SK-N-SH (cell line): ENCODE measurements at regions not wholly inside any gene's neighbourhood (a gene's known extent, or its start where the extent isn't known, plus 50 kb on each side); places are given as distances from the start of the nearest gene placed in this dataset.

Experiments
- CTCF ChIA-PET: fragments of 300-600, 350-600 bp; formaldehyde crosslinking; extraction: SDS; loops from one replicate; lab custom pipeline; 2021; lab: Yijun Ruan, JAX
- POLR2A ChIA-PET: fragments of 350-600 bp; sonication (Branson Sonifier 250); formaldehyde crosslinking; extraction: SDS; loops from one replicate; lab custom pipeline; 2020; ENCODE audit warnings: antibody characterized with exemption, inconsistent platforms; lab: Yijun Ruan, JAX
- DNase-seq: peaks from one replicate; pipeline ENCODE4 v3.0.0; 2012
- H2AFZ ChIP-seq: fragments of 200-600 bp; sonication (generic); 2 replicates; pipeline ENCODE4 v1.8.1; 2016; ENCODE audit warnings: antibody characterized with exemption, mild to moderate bottlenecking, low read depth
- H3F3A ChIP-seq: fragments of 200-600 bp; sonication (generic); replicated peaks from 2 replicates; pipeline ENCODE3; 2016; ENCODE audit warnings: antibody characterized with exemption, mild to moderate bottlenecking; ENCODE audit not compliant: insufficient read depth
- H3K27ac ChIP-seq, 2 experiments: fragments of 200-500 bp in 1 of 2; fragments of 200-600 bp in 1 of 2; sonication (Bioruptor generic) in 1 of 2; sonication (generic), shearing (Covaris generic) in 1 of 2; 2 replicates each; pipeline versions ENCODE4 v1.5.1 to v1.6.1; 2014 to 2016; ENCODE audit warnings: low read depth in 2 of 2, inconsistent platforms in 1 of 2, low read length in 1 of 2, mild to moderate bottlenecking in 1 of 2, mixed read lengths in 1 of 2
- H3K27me3 ChIP-seq: fragments of 200-600 bp; sonication (generic), shearing (Covaris generic); 2 replicates; pipeline ENCODE4 v1.6.1; 2016; ENCODE audit warnings: mixed run types; ENCODE audit not compliant: insufficient read depth
- H3K36me3 ChIP-seq, 2 experiments: fragments of 200-500 bp in 1 of 2; fragments of 200-600 bp in 1 of 2; sonication (Bioruptor generic) in 1 of 2; sonication (generic) in 1 of 2; replicated peaks in 1 of 2; 2 replicates each; pipeline versions ENCODE3 to v1.5.1; 2014 to 2016; ENCODE audit warnings: low read length in 1 of 2, mild to moderate bottlenecking in 1 of 2; ENCODE audit not compliant: insufficient read depth in 2 of 2, control insufficient read depth in 1 of 2
- H3K4me1 ChIP-seq, 2 experiments: fragments of 200-500 bp in 1 of 2; fragments of 200-600 bp in 1 of 2; sonication (Bioruptor generic) in 1 of 2; sonication (generic), shearing (Covaris generic) in 1 of 2; 2 replicates each; pipeline versions ENCODE4 v1.5.1 to v1.6.1; 2014 to 2016; ENCODE audit warnings: low read depth in 1 of 2, low read length in 1 of 2, mixed run types in 1 of 2; ENCODE audit not compliant: insufficient read depth in 2 of 2, control insufficient read depth in 1 of 2
- H3K4me2 ChIP-seq: fragments of 200-600 bp; sonication (generic), shearing (Covaris generic); 2 replicates; pipeline ENCODE4 v1.6.1; 2017; ENCODE audit warnings: mixed run types
- H3K4me3 ChIP-seq, 2 experiments: fragments of 200-500 bp in 1 of 2; fragments of 200-600 bp in 1 of 2; sonication (Bioruptor generic) in 1 of 2; sonication (generic), shearing (Covaris generic) in 1 of 2; 2 replicates each; pipeline versions ENCODE4 v1.5.1 to v1.8.1; 2014 to 2016; ENCODE audit warnings: low read depth in 2 of 2, inconsistent platforms in 1 of 2, low read length in 1 of 2, mild to moderate bottlenecking in 1 of 2, mixed read lengths in 1 of 2, moderate library complexity in 1 of 2
- H3K79me2 ChIP-seq: fragments of 200-600 bp; sonication (generic); 2 replicates; pipeline ENCODE4 v1.8.1; 2017; ENCODE audit warnings: mild to moderate bottlenecking; ENCODE audit not compliant: insufficient read depth
- H3K9ac ChIP-seq: fragments of 200-600 bp; sonication (generic); 2 replicates; pipeline ENCODE4 v1.6.1; 2017; ENCODE audit warnings: mixed run types
- H3K9me2 ChIP-seq: fragments of 200-600 bp; sonication (generic); 2 replicates; pipeline ENCODE4 v1.6.1; 2017; ENCODE audit warnings: mixed run types
- H3K9me3 ChIP-seq: fragments of 200-600 bp; sonication (generic); 2 replicates; pipeline ENCODE4 v1.6.1; 2017; ENCODE audit warnings: mixed run types, mild to moderate bottlenecking, moderate library complexity
- H4K20me1 ChIP-seq: fragments of 200-600 bp; sonication (generic); 2 replicates; pipeline ENCODE4 v1.6.1; 2017; ENCODE audit warnings: mild to moderate bottlenecking, mixed run types; ENCODE audit not compliant: insufficient read depth
- CHD2 ChIP-seq: fragments of 150-350 bp; IDR thresholded peaks from 2 replicates; pipeline ENCODE4 v1.6.1; 2018; ENCODE audit warnings: low read length; ENCODE audit not compliant: partially characterized antibody
- EZH2phosphoT487 ChIP-seq: fragments of 200-600 bp; sonication (generic); IDR thresholded peaks from 2 replicates; pipeline ENCODE4 v1.6.1; 2017; ENCODE audit warnings: low read depth, mixed run types, mild to moderate bottlenecking, antibody characterized with exemption, moderate library complexity, borderline replicate concordance
- FOSL2 ChIP-seq: IDR thresholded peaks from 2 replicates; pipeline ENCODE4 v1.4.0; 2012; ENCODE audit warnings: low read depth, mild to moderate bottlenecking, moderate library complexity, borderline replicate concordance
- GABPA ChIP-seq: IDR thresholded peaks from 2 replicates; pipeline ENCODE4 v1.4.0; 2012; ENCODE audit warnings: low read depth, mild to moderate bottlenecking
- GATA2 ChIP-seq: sonication (generic); formaldehyde crosslinking; IDR thresholded peaks from 2 replicates; pipeline ENCODE4 v1.5.0; 2020; ENCODE audit warnings: mild to moderate bottlenecking, missing genetic modification reagents
- MAX ChIP-seq: IDR thresholded peaks from 2 replicates; pipeline ENCODE4 v1.4.0; 2012; ENCODE audit warnings: low read depth
- MEF2A ChIP-seq: IDR thresholded peaks from 2 replicates; pipeline ENCODE4 v1.4.0; 2012; ENCODE audit warnings: low read depth, borderline replicate concordance
- NRF1 ChIP-seq: IDR thresholded peaks from 2 replicates; pipeline ENCODE4 v1.6.1; 2012; ENCODE audit warnings: low read depth, mild to moderate bottlenecking, low read length
- POLR2AphosphoS5 ChIP-seq: IDR thresholded peaks from 2 replicates; pipeline ENCODE4 v1.6.1; 2012; ENCODE audit warnings: low read depth, low read length
- RCOR1 ChIP-seq: fragments of 150-350 bp; IDR thresholded peaks from 2 replicates; pipeline ENCODE4 v1.6.1; 2017; ENCODE audit warnings: antibody characterized with exemption, low read length
- RFX5 ChIP-seq: IDR thresholded peaks from 2 replicates; pipeline ENCODE4 v1.6.1; 2012; ENCODE audit warnings: mild to moderate bottlenecking, improper control_type of control experiment, low read length
- SMC3 ChIP-seq: IDR thresholded peaks from 2 replicates; pipeline ENCODE4 v1.6.1; 2012; ENCODE audit warnings: low read depth, low read length, improper control_type of control experiment
- TAF1 ChIP-seq: IDR thresholded peaks from 2 replicates; pipeline ENCODE4 v1.6.1; 2012; ENCODE audit warnings: low read depth, mild to moderate bottlenecking, low read length, moderate library complexity, borderline replicate concordance
- WGBS: methylation state at CpG from one replicate; pipeline ENCODE4 v1.1.6; 2017; ENCODE audit warnings: low lambda C conversion rate; 5-methylcytosine and 5-hydroxymethylcytosine counted together
- TF ChIP-seq, protein P1 (sequence below): fragments of 150-350 bp; IDR thresholded peaks from 2 replicates; pipeline ENCODE4 v1.6.1; 2017; ENCODE audit warnings: antibody characterized with exemption, low read length, low read depth, borderline replicate concordance
- TF ChIP-seq, protein P2 (sequence below): fragments of 200-600 bp; sonication (generic); IDR thresholded peaks from 2 replicates; pipeline ENCODE4 v1.6.1; 2017; ENCODE audit warnings: antibody characterized with exemption, mild to moderate bottlenecking, moderate library complexity
- TF ChIP-seq, protein P3 (sequence below): IDR thresholded peaks from 2 replicates; pipeline ENCODE4 v1.6.1; 2012; ENCODE audit warnings: mild to moderate bottlenecking, low read depth, low read length, moderate library complexity

DNA sequence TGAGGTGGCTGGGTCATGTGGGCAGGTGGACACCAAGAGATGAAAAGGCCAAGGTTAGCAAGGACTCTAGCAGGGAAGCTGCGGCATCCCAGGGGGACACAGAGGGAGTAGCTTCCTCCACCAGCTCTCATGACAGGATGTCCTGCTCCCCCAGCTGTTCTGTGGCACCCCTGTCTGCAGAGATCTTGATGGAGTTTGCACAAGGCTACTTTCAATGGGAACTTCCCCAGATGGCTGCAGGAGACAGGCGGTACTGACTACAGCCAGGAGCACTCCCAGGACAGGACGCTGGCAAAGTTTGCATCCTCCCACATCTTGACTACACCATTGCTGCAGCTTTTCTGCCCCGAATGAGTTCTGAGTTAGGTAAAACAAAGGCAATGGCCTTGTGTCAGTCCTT lies 312.8 kb downstream of the TLE4 start:
- H3F3A ChIP-seq, result no peaks in the 10 kb centered on the region
- no peaks in the 10 kb centered on the region for H3K27me3 ChIP-seq
- H2AFZ ChIP-seq, result no peak overlapping the region
- H3K4me1 ChIP-seq, result no peaks in the 10 kb centered on the region
- H3K27ac ChIP-seq, result no peak overlapping the region
- H3K9ac ChIP-seq, result no peak overlapping the region
- H3K36me3 ChIP-seq, result no peaks in the 10 kb centered on the region
- H3K4me2 ChIP-seq, result no peak overlapping the region
- DNase-seq, result no peak
- H4K20me1 ChIP-seq, result no peaks in the 10 kb centered on the region
- WGBS, result 47% methylated on average over 2 of the region's 4 CpGs
- H3K9me2 ChIP-seq, result no peaks in the 10 kb centered on the region
- CTCF ChIA-PET, result no interaction called here
- H3K4me3 ChIP-seq, result no peak overlapping the region
- no peak for TF ChIP-seq SMC3
- no peak for TF ChIP-seq MEF2A
- TF ChIP-seq EZH2phosphoT487, result no peak
- TF ChIP-seq POLR2AphosphoS5, result no peak
- TF ChIP-seq GABPA, result no peak
- TF ChIP-seq, protein P1, sequence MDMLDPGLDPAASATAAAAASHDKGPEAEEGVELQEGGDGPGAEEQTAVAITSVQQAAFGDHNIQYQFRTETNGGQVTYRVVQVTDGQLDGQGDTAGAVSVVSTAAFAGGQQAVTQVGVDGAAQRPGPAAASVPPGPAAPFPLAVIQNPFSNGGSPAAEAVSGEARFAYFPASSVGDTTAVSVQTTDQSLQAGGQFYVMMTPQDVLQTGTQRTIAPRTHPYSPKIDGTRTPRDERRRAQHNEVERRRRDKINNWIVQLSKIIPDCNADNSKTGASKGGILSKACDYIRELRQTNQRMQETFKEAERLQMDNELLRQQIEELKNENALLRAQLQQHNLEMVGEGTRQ, result no peak
- TF ChIP-seq, all 33 proteins: peak for 0
- POLR2A ChIA-PET, result no interaction called here
- no peaks in the 10 kb centered on the region for H3K79me2 ChIP-seq
- no peaks in the 10 kb centered on the region for H3K9me3 ChIP-seq

DNA sequence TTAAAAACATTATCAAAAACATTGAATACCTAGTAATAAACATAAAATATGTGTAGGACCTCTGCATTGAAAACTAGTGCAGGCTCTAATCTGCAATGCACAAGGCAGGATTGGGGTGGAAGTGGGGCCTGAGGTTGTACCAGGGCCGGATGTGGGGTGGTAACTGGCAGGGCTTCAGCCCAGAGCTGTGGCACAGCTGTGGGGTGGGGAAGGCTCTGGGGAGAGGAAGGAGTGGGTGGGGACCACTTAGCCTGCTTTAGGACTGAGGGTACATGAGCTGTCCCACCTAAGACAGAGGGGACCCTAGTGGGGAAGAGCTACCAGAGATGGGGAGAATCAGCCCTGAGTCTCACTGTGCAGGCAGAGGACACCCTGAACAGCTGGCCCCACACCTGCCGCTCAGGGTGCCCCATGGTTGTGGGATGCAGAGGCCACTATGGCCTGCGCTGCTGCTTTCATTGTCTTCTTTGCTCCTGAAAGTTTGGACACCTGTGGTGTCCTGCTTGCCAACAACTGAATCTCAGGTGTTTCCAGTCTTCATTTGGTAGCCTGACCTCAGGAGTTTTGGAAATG lies 311.4 kb downstream of the TLE4 start:
- ChIA-PET POLR2A (no interaction called here), CTCF (interaction anchor here (0.9 kb wide), 1 partner anchor 125 kb away, joined by 4 read pairs; no protein-coding TSS in a partner anchor)
- Histone ChIP-seq H3K9me2 (no peaks in the 10 kb centered on the region), H3K9ac (no peak overlapping the region), H3K79me2 (no peaks in the 10 kb centered on the region), H3K4me1 (no peaks in the 10 kb centered on the region), H3K27me3 (no peaks in the 10 kb centered on the region), H2AFZ (no peak overlapping the region), H3K4me2 (no peak overlapping the region), H3K4me3 (no peak overlapping the region), H3F3A (no peaks in the 10 kb centered on the region), H3K9me3 (no peaks in the 10 kb centered on the region), H3K27ac (no peak overlapping the region), H3K36me3 (no peaks in the 10 kb centered on the region), H4K20me1 (no peaks in the 10 kb centered on the region)
- DNase-seq, result no peak
- no peak for TF ChIP-seq RFX5
- TF ChIP-seq, protein P2, sequence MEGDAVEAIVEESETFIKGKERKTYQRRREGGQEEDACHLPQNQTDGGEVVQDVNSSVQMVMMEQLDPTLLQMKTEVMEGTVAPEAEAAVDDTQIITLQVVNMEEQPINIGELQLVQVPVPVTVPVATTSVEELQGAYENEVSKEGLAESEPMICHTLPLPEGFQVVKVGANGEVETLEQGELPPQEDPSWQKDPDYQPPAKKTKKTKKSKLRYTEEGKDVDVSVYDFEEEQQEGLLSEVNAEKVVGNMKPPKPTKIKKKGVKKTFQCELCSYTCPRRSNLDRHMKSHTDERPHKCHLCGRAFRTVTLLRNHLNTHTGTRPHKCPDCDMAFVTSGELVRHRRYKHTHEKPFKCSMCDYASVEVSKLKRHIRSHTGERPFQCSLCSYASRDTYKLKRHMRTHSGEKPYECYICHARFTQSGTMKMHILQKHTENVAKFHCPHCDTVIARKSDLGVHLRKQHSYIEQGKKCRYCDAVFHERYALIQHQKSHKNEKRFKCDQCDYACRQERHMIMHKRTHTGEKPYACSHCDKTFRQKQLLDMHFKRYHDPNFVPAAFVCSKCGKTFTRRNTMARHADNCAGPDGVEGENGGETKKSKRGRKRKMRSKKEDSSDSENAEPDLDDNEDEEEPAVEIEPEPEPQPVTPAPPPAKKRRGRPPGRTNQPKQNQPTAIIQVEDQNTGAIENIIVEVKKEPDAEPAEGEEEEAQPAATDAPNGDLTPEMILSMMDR, result no peak
- TF ChIP-seq TAF1, result no peak
- no peak for TF ChIP-seq CHD2
- no peak for TF ChIP-seq POLR2AphosphoS5
- TF ChIP-seq SMC3, result no peak
- TF ChIP-seq MAX, result no peak
- no peak for TF ChIP-seq NRF1
- TF ChIP-seq RCOR1, result no peak
- TF ChIP-seq, protein P3, sequence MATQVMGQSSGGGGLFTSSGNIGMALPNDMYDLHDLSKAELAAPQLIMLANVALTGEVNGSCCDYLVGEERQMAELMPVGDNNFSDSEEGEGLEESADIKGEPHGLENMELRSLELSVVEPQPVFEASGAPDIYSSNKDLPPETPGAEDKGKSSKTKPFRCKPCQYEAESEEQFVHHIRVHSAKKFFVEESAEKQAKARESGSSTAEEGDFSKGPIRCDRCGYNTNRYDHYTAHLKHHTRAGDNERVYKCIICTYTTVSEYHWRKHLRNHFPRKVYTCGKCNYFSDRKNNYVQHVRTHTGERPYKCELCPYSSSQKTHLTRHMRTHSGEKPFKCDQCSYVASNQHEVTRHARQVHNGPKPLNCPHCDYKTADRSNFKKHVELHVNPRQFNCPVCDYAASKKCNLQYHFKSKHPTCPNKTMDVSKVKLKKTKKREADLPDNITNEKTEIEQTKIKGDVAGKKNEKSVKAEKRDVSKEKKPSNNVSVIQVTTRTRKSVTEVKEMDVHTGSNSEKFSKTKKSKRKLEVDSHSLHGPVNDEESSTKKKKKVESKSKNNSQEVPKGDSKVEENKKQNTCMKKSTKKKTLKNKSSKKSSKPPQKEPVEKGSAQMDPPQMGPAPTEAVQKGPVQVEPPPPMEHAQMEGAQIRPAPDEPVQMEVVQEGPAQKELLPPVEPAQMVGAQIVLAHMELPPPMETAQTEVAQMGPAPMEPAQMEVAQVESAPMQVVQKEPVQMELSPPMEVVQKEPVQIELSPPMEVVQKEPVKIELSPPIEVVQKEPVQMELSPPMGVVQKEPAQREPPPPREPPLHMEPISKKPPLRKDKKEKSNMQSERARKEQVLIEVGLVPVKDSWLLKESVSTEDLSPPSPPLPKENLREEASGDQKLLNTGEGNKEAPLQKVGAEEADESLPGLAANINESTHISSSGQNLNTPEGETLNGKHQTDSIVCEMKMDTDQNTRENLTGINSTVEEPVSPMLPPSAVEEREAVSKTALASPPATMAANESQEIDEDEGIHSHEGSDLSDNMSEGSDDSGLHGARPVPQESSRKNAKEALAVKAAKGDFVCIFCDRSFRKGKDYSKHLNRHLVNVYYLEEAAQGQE, result no peak
- no peak for TF ChIP-seq FOSL2
- no peak for TF ChIP-seq EZH2phosphoT487
- TF ChIP-seq, protein P1, result no peak
- TF ChIP-seq GATA2 (CRISPR knock-in tag), result no peak
- WGBS, result 22% methylated on average over 2 of the region's 3 CpGs
